HL-60 (cell line): ENCODE measurements at regions not wholly inside any gene's neighbourhood (a gene's known extent, or its start where the extent isn't known, plus 50 kb on each side); places are given as distances from the start of the nearest gene placed in this dataset.
"Not testable (repeated sequence)": the region's sequence is repeated elsewhere in the genome, so short reads cannot be mapped to it uniquely, and the experiment has no call there.

ENCODE experiments used
- CTCF ChIP-seq: IDR thresholded peaks from one replicate; pipeline ENCODE4 v1.5.1; 2011; ENCODE audit warnings: low read length, control low read depth, inconsistent platforms; ENCODE audit not compliant: insufficient read depth
- GABPA ChIP-seq: IDR thresholded peaks from 2 replicates; pipeline ENCODE4 v1.6.1; 2012; ENCODE audit warnings: low read depth
- POLR2AphosphoS5 ChIP-seq: IDR thresholded peaks from 2 replicates; pipeline ENCODE4 v1.6.1; 2012; ENCODE audit warnings: low read depth
- REST ChIP-seq: IDR thresholded peaks from 2 replicates; pipeline ENCODE4 v1.6.1; 2012; ENCODE audit warnings: low read depth; ENCODE audit not compliant: insufficient replicate concordance
- SPI1 ChIP-seq: IDR thresholded peaks from 2 replicates; pipeline ENCODE4 v1.6.1; 2012; ENCODE audit warnings: low read depth, mild to moderate bottlenecking, borderline replicate concordance

GRCh38 chr9:30616782-30617181, 1767.7 kb upstream of the ACO1 start:
- not testable (repeated sequence) for TF ChIP-seq CTCF, POLR2AphosphoS5, GABPA, REST, SPI1
